Activated CD4-positive, alpha-beta T cell treated with anti-CD3 and anti-CD28 coated beads, Interleukin-2, amount 10 ng/mL, durations not matched to agents 24 days and 14 days (primary cell): ENCODE measurements at regions not wholly inside any gene's neighbourhood (a gene's known extent, or its start where the extent isn't known, plus 50 kb on each side); places are given as distances from the start of the nearest gene placed in this dataset.

Experiments
- DNase-seq: peaks from one replicate; pipeline ENCODE4 v3.0.0; 2022
- H3K27ac Mint-ChIP-seq: one replicate; pipeline ENCODE4 v1.8.0; 2022; ENCODE audit warnings: mild to moderate bottlenecking, mixed read lengths
- H3K27me3 Mint-ChIP-seq: one replicate; pipeline ENCODE4 v1.8.0; 2022; ENCODE audit warnings: mixed read lengths
- H3K36me3 Mint-ChIP-seq: one replicate; pipeline ENCODE4 v1.8.0; 2022; ENCODE audit warnings: low read depth, mild to moderate bottlenecking, mixed read lengths
- H3K4me1 Mint-ChIP-seq: one replicate; pipeline ENCODE4 v1.8.0; 2021; ENCODE audit warnings: mixed read lengths
- H3K4me3 Mint-ChIP-seq: one replicate; pipeline ENCODE4 v1.8.0; 2022; ENCODE audit warnings: mild to moderate bottlenecking, moderate library complexity, mixed read lengths
- H3K9me3 Mint-ChIP-seq: one replicate; pipeline ENCODE4 v1.8.0; 2021; ENCODE audit warnings: mixed read lengths
- intact Hi-C: fragments of 100-400 bp; cut with micrococcal nuclease; formaldehyde crosslinking; loops from one replicate; pipeline ENCODE4 v1.15.1; 2023

- H3K9me3 Mint-ChIP-seq = no peaks in the 10 kb centered on the region
- no peak overlapping the region for H3K27ac Mint-ChIP-seq
- intact Hi-C loops = no loop called here
- H3K27me3 Mint-ChIP-seq = no peaks in the 10 kb centered on the region
- H3K4me1 Mint-ChIP-seq = no peaks in the 10 kb centered on the region
- peaks cover 8% of the 10 kb centered on the region for H3K36me3 Mint-ChIP-seq
- H3K4me3 Mint-ChIP-seq = no peak overlapping the region
- DNase-seq = no peak
These were observed 102.1 kb upstream of the TMEM168 start for GRCh38 chr7:112892263-112892662.

- Mint-ChIP-seq H3K4me1 (no peaks in the 10 kb centered on the region), H3K9me3 (no peaks in the 10 kb centered on the region), H3K27me3 (no peaks in the 10 kb centered on the region), H3K4me3 (no peak overlapping the region), H3K27ac (no peak overlapping the region), H3K36me3 (peaks cover 8% of the 10 kb centered on the region)
- intact Hi-C loops = no loop called here
- no peak for DNase-seq
These were observed 101.5 kb upstream of the TMEM168 start for GRCh38 chr7:112891698-112892097.

DNA sequence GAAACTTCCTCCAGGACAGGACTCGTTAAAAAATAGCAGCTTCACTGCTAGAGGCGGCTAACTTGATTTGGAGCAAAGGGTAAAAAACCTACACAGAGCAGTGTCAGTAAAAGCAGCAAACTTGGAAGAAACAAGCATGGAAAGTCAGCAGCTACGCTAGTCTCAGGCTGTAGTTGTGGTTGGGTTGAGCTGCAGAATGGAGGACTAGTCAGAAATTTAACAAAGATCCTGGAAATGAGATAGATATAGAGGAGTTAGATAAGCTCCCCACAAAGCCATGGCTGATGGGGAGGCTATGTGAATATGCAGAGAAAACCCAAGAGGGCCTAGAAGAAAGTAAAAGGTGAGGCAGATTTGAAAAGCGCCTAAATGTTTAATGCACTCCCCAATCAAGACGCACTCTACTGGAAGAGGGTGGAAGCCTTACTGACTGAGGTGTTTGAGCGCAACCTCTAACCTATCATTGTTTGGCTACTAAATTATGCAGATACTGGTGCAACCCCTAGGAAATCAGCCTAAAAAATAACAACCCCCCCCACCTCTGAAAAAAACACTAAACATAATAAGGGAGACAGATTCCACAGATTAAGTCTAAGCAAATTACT lies 99.7 kb upstream of the TMEM168 start:
- no peaks in the 10 kb centered on the region for H3K4me1 Mint-ChIP-seq
- no peak overlapping the region for H3K27ac Mint-ChIP-seq
- H3K4me3 Mint-ChIP-seq = no peak overlapping the region
- H3K9me3 Mint-ChIP-seq = peaks cover 5% of the 10 kb centered on the region
- intact Hi-C loops = no loop called here
- no peak for DNase-seq
- no peaks in the 10 kb centered on the region for H3K27me3 Mint-ChIP-seq
- H3K36me3 Mint-ChIP-seq = peaks cover 12% of the 10 kb centered on the region

- Mint-ChIP-seq H3K9me3 (peaks cover 5% of the 10 kb centered on the region), H3K4me1 (no peaks in the 10 kb centered on the region), H3K27ac (no peak overlapping the region), H3K4me3 (no peak overlapping the region), H3K36me3 (peaks cover 10% of the 10 kb centered on the region), H3K27me3 (no peaks in the 10 kb centered on the region)
- intact Hi-C loops = no loop called here
- no peak for DNase-seq
These were observed 99.1 kb upstream of the TMEM168 start for GRCh38 chr7:112889268-112889667.

- H3K4me3 Mint-ChIP-seq = no peak overlapping the region
- no peaks in the 10 kb centered on the region for H3K27me3 Mint-ChIP-seq
- intact Hi-C loops = no loop called here
- H3K4me1 Mint-ChIP-seq = no peaks in the 10 kb centered on the region
- H3K36me3 Mint-ChIP-seq = peaks cover 8% of the 10 kb centered on the region
- H3K27ac Mint-ChIP-seq = no peak overlapping the region
- no peak for DNase-seq
- peaks cover 5% of the 10 kb centered on the region for H3K9me3 Mint-ChIP-seq
These were observed 98.6 kb upstream of the TMEM168 start for GRCh38 chr7:112888781-112889180.

GRCh38 chr7:112887976-112888375 lies 97.8 kb upstream of the TMEM168 start:
- H3K27me3 Mint-ChIP-seq = no peaks in the 10 kb centered on the region
- DNase-seq = no peak
- H3K36me3 Mint-ChIP-seq = peaks cover 10% of the 10 kb centered on the region
- no peaks in the 10 kb centered on the region for H3K4me1 Mint-ChIP-seq
- H3K9me3 Mint-ChIP-seq = peaks cover 5% of the 10 kb centered on the region
- H3K27ac Mint-ChIP-seq = no peak overlapping the region
- intact Hi-C loops = no loop called here
- H3K4me3 Mint-ChIP-seq = no peak overlapping the region

GRCh38 chr7:112887337-112887736 lies 97.1 kb upstream of the TMEM168 start:
- H3K4me1 Mint-ChIP-seq = no peaks in the 10 kb centered on the region
- no peak overlapping the region for H3K4me3 Mint-ChIP-seq
- intact Hi-C loops = no loop called here
- H3K27me3 Mint-ChIP-seq = no peaks in the 10 kb centered on the region
- H3K36me3 Mint-ChIP-seq = peaks cover 10% of the 10 kb centered on the region
- peaks cover 5% of the 10 kb centered on the region for H3K9me3 Mint-ChIP-seq
- no peak for DNase-seq
- H3K27ac Mint-ChIP-seq = no peak overlapping the region

GRCh38 chr7:112886208-112886607 lies 96.0 kb upstream of the TMEM168 start:
- no peak overlapping the region for H3K4me3 Mint-ChIP-seq
- peaks cover 5% of the 10 kb centered on the region for H3K9me3 Mint-ChIP-seq
- H3K27me3 Mint-ChIP-seq = no peaks in the 10 kb centered on the region
- DNase-seq = no peak
- no peaks in the 10 kb centered on the region for H3K4me1 Mint-ChIP-seq
- no peak overlapping the region for H3K27ac Mint-ChIP-seq
- intact Hi-C loops = no loop called here
- peaks cover 7% of the 10 kb centered on the region for H3K36me3 Mint-ChIP-seq

GRCh38 chr7:112882991-112883390 lies 92.8 kb upstream of the TMEM168 start:
- no peaks in the 10 kb centered on the region for H3K27me3 Mint-ChIP-seq
- peaks cover 7% of the 10 kb centered on the region for H3K36me3 Mint-ChIP-seq

DNA sequence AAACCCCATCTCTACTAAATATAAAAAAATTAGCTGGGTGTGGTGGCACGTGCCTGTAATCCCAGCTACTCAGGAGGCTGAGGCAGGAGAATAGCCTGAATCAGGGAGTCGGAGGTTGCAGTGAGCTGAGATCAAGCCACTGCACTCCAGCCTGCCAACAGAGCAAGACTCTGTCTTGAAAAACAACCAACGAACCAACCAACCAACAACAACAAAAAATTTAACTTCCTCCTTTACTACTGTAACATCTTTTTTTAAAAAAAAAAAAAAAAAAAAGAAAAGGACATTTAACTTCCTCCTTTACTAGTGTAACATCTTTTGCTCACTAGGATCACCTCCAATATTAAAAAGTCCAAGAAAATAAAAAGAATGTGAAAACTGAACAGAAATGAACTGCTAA lies 92.3 kb upstream of the TMEM168 start:
- no peaks in the 10 kb centered on the region for H3K4me1 Mint-ChIP-seq
- peaks cover 11% of the 10 kb centered on the region for H3K36me3 Mint-ChIP-seq
- DNase-seq = no peak
- intact Hi-C loops = no loop called here
- no peak overlapping the region for H3K27ac Mint-ChIP-seq
- no peaks in the 10 kb centered on the region for H3K27me3 Mint-ChIP-seq
- peaks cover 5% of the 10 kb centered on the region for H3K9me3 Mint-ChIP-seq
- H3K4me3 Mint-ChIP-seq = no peak overlapping the region

More at GRCh38 chr7:112882991-112883390, 92.8 kb upstream of the TMEM168 start:
- Mint-ChIP-seq H3K4me1 (no peaks in the 10 kb centered on the region), H3K9me3 (peaks cover 5% of the 10 kb centered on the region), H3K27ac (no peak overlapping the region), H3K4me3 (no peak overlapping the region)
- intact Hi-C loops = no loop called here
- DNase-seq = no peak

GRCh38 chr7:112882022-112882421 lies 91.8 kb upstream of the TMEM168 start:
- Mint-ChIP-seq H3K4me1 (no peaks in the 10 kb centered on the region), H3K9me3 (peaks cover 5% of the 10 kb centered on the region), H3K36me3 (peaks cover 11% of the 10 kb centered on the region), H3K27ac (no peak overlapping the region), H3K4me3 (no peak overlapping the region), H3K27me3 (no peaks in the 10 kb centered on the region)
- intact Hi-C loops = no loop called here
- no peak for DNase-seq

GRCh38 chr7:112880818-112881418 lies 90.7 kb upstream of the TMEM168 start:
- Mint-ChIP-seq H3K27ac (no peak overlapping the region), H3K4me3 (no peak overlapping the region), H3K27me3 (no peaks in the 10 kb centered on the region), H3K4me1 (no peaks in the 10 kb centered on the region), H3K36me3 (peaks cover 11% of the 10 kb centered on the region), H3K9me3 (peaks cover 5% of the 10 kb centered on the region)
- no peak for DNase-seq
- intact Hi-C loops = no loop called here

- no peak for DNase-seq
- no peaks in the 10 kb centered on the region for H3K4me1 Mint-ChIP-seq
- no peaks in the 10 kb centered on the region for H3K27me3 Mint-ChIP-seq
- intact Hi-C loops = no loop called here
- no peaks in the 10 kb centered on the region for H3K9me3 Mint-ChIP-seq
- no peak overlapping the region for H3K4me3 Mint-ChIP-seq
- H3K36me3 Mint-ChIP-seq = peaks cover 4% of the 10 kb centered on the region
- H3K27ac Mint-ChIP-seq = no peak overlapping the region
These were observed 87.7 kb upstream of the TMEM168 start for GRCh38 chr7:112877691-112878460.

DNA sequence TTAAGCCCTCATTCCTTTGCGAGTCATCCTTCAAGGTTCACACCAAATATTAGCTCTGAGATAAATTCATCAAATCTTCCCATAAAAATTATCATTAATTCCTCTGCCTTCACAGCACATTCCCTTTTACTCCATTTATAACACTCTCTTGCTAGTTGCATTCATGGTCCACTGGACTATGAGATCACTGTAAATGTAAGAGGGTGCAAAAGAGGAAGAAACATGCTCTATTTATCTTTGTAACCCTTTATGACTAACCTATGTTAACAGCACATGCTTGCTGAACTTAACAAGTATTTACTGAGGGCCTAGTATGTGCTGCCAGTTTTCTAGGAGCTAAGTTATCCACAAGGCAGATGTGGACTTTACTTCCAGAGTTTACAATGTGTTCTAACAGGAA lies 86.7 kb upstream of the TMEM168 start:
- no peak for DNase-seq
- Mint-ChIP-seq H3K36me3 (peaks cover 4% of the 10 kb centered on the region), H3K4me1 (no peaks in the 10 kb centered on the region), H3K27ac (no peak overlapping the region), H3K27me3 (no peaks in the 10 kb centered on the region), H3K9me3 (no peaks in the 10 kb centered on the region), H3K4me3 (no peak overlapping the region)
- intact Hi-C loops = no loop called here
